ENCODE measurements at regions not wholly inside any gene's neighbourhood (a gene's known extent, or its start where the extent isn't known, plus 50 kb on each side); places are given as distances from the start of the nearest gene placed in this dataset.

- H3K9me3 ChIP-seq (ENCODE audit: insufficient read depth, low read depth) = no peaks in the 10 kb centered on the region
- no peak overlapping the region for H3K27ac ChIP-seq
- no peak overlapping the region for H3K4me2 ChIP-seq
- no peaks in the 10 kb centered on the region for H3F3A ChIP-seq (ENCODE audit: insufficient read depth, low read depth)
- no peaks in the 10 kb centered on the region for H3K79me2 ChIP-seq (ENCODE audit: low read depth)
- H2AFZ ChIP-seq = no peak overlapping the region
- no peaks in the 10 kb centered on the region for H4K20me1 ChIP-seq (ENCODE audit: insufficient read depth)
- intact Hi-C loops (cut with micrococcal nuclease; ENCODE audit: unreplicated experiment) = loop anchor here (10.0 kb wide), 1 partner anchor 160 kb away; the partner anchor contains the start of genes LOC128125822 and PTP4A1
- no peaks in the 10 kb centered on the region for H3K27me3 ChIP-seq (ENCODE audit: insufficient read depth, low read depth)
- no peak for TF ChIP-seq EZH2 (IDR thresholded peaks at IDR 0.05; ENCODE audit: low read depth)
- TF ChIP-seq CTCF (conservative IDR thresholded peaks at IDR 0.05) = no peak
- BruUV-seq (replicated peaks) = no TSS peak
- H3K4me3 ChIP-seq = no peak overlapping the region
- DNase-seq = no peak
- H3K4me1 ChIP-seq (replicated peaks; ENCODE audit: insufficient read depth) = no peaks in the 10 kb centered on the region
- POLR2A ChIA-PET (ENCODE audit: unreplicated experiment) = no interaction called here
- no peaks in the 10 kb centered on the region for H3K9me2 ChIP-seq (ENCODE audit: insufficient read depth)
- CTCF ChIA-PET = no interaction called here
- H3K36me3 ChIP-seq (ENCODE audit: low read depth) = no peaks in the 10 kb centered on the region
Measured at GRCh38 chr6:63415286-63415685, 95.5 kb upstream of the LGSN start.

DNA sequence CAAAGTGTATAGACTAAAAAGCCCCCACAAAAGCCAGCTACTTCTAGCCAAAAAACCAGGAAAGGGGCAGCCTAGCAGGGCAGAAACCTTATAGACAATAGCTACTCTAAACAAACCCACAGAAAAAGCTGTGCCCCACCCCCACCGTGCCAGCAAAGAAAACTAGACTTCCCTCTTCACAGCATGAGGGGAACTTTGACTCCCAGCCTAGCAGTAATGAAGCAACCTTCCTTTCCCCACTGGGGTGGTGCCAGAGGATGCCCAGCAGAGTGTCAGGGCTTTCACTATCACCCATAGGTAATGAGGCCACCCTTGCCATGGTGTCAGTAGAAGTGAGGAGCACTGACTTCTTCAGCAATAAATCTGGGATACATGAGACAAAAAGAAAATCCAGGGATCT, 99.0 kb upstream of the LGSN start:
- Histone ChIP-seq H3K4me3 (no peak overlapping the region), H3K4me1 (replicated peaks; ENCODE audit: insufficient read depth) (no peaks in the 10 kb centered on the region), H3F3A (ENCODE audit: insufficient read depth, low read depth) (no peaks in the 10 kb centered on the region), H3K9me2 (ENCODE audit: insufficient read depth) (no peaks in the 10 kb centered on the region), H3K27me3 (ENCODE audit: insufficient read depth, low read depth) (no peaks in the 10 kb centered on the region), H3K4me2 (no peak overlapping the region), H3K9me3 (ENCODE audit: insufficient read depth, low read depth) (0 out of 2 replicates have a peak, but pooled peaks cover 4% of the 10 kb centered on the region), H4K20me1 (ENCODE audit: insufficient read depth) (no peaks in the 10 kb centered on the region), H3K27ac (no peak overlapping the region), H3K79me2 (ENCODE audit: low read depth) (no peaks in the 10 kb centered on the region), H3K36me3 (ENCODE audit: low read depth) (no peaks in the 10 kb centered on the region), H2AFZ (no peak overlapping the region)
- intact Hi-C loops (cut with micrococcal nuclease; ENCODE audit: unreplicated experiment) = loop anchor here (10.0 kb wide), 1 partner anchor 156 kb away; the partner anchor contains the start of genes LOC128125822 and PTP4A1
- no peak for DNase-seq
- no TSS peak for BruUV-seq (replicated peaks)
- ChIA-PET CTCF (no interaction called here), POLR2A (ENCODE audit: unreplicated experiment) (no interaction called here)
- TF ChIP-seq EZH2 (IDR thresholded peaks at IDR 0.05; ENCODE audit: low read depth) = no peak
- TF ChIP-seq CTCF (conservative IDR thresholded peaks at IDR 0.05) = no peak

DNA sequence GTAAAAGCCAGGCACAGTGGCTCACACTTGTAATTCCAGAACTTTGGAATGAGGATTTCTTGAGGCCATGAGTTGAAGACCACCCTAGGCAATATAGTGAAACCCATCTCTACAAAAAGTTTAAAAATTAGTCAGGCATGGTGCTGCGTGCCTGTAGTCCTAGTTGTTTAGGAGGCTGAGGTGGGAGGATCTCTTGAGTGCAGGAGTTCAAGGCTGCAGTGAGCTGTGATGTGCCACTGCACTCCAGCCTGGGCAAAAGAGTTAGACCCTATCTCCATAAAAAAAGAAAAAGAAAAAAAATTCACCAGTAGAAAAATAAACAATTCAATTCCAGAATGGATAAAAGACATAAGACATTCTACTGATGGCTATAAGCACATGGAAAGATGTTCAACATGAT, 104.9 kb upstream of the LGSN start:
- BruUV-seq (replicated peaks) = no TSS peak
- H3K27ac ChIP-seq = no peak overlapping the region
- H3K9me3 ChIP-seq (ENCODE audit: insufficient read depth, low read depth) = 0 out of 2 replicates have a peak, but pooled peaks cover 4% of the 10 kb centered on the region
- ChIA-PET POLR2A (ENCODE audit: unreplicated experiment) (no interaction called here), CTCF (no interaction called here)
- H3K9me2 ChIP-seq (ENCODE audit: insufficient read depth) = no peaks in the 10 kb centered on the region
- no peak overlapping the region for H3K4me2 ChIP-seq
- H3K36me3 ChIP-seq (ENCODE audit: low read depth) = no peaks in the 10 kb centered on the region
- H3F3A ChIP-seq (ENCODE audit: insufficient read depth, low read depth) = no peaks in the 10 kb centered on the region
- H3K4me1 ChIP-seq (replicated peaks; ENCODE audit: insufficient read depth) = no peaks in the 10 kb centered on the region
- H4K20me1 ChIP-seq (ENCODE audit: insufficient read depth) = no peaks in the 10 kb centered on the region
- H2AFZ ChIP-seq = no peak overlapping the region
- intact Hi-C loops (cut with micrococcal nuclease; ENCODE audit: unreplicated experiment) = no loop called here
- H3K27me3 ChIP-seq (ENCODE audit: insufficient read depth, low read depth) = no peaks in the 10 kb centered on the region
- DNase-seq = no peak
- no peaks in the 10 kb centered on the region for H3K79me2 ChIP-seq (ENCODE audit: low read depth)
- TF ChIP-seq EZH2 (IDR thresholded peaks at IDR 0.05; ENCODE audit: low read depth) = no peak
- no peak for TF ChIP-seq CTCF (conservative IDR thresholded peaks at IDR 0.05)
- H3K4me3 ChIP-seq = no peak overlapping the region
